Sigmoid colon (tissue), 6 donors: ENCODE measurements at regions not wholly inside any gene's neighbourhood (a gene's known extent, or its start where the extent isn't known, plus 50 kb on each side); places are given as distances from the start of the nearest gene placed in this dataset.
"Not testable (repeated sequence)": the region's sequence is repeated elsewhere in the genome, so short reads cannot be mapped to it uniquely, and the experiment has no call there.

Source experiments
- DNase-seq: peaks from one replicate; pipeline ENCODE4 v3.0.0-alpha.2; 2019
- H3K27ac ChIP-seq, 4 donors: fragments of 200-600 bp; sonication (generic); one replicate each; pipeline ENCODE4 v1.5.1; 2016 to 2019; ENCODE audit warnings: mild to moderate bottlenecking in 1 of 4
- H3K27me3 ChIP-seq, 3 donors: fragments of 200-600 bp; sonication (generic); one replicate each; pipeline ENCODE4 v1.5.1; 2019; ENCODE audit warnings: mild to moderate bottlenecking in 1 of 3
- H3K36me3 ChIP-seq, 4 donors: fragments of 200-600 bp; sonication (generic); one replicate each; pipeline ENCODE4 v1.5.1; 2016 to 2019
- H3K4me1 ChIP-seq, 4 donors: fragments of 200-600 bp; sonication (generic); one replicate each; pipeline ENCODE4 v1.5.1; 2017 to 2019
- H3K4me3 ChIP-seq, 4 donors: fragments of 200-600 bp; sonication (generic); one replicate each; pipeline ENCODE4 v1.5.1; 2017 to 2019; ENCODE audit warnings: mild to moderate bottlenecking in 2 of 4, moderate library complexity in 1 of 4
- H3K9me3 ChIP-seq, 4 donors: fragments of 200-600 bp in 3 of 4; sonication (generic) in 3 of 4; one replicate each; pipeline versions ENCODE4 v1.5.1 to v1.6.1; 2013 to 2019
- EP300 ChIP-seq, 4 donors: sonication (generic); formaldehyde crosslinking; IDR thresholded peaks; one replicate each; pipeline ENCODE4 v1.6.1; 2017; ENCODE audit warnings: antibody characterized with exemption in 4 of 4
- POLR2A ChIP-seq, 2 donors: fragments of 450-650 bp; IDR thresholded peaks; one replicate each; pipeline ENCODE4 v1.6.1; 2016; ENCODE audit warnings: antibody characterized with exemption in 2 of 2, mild to moderate bottlenecking in 2 of 2, moderate library complexity in 2 of 2
- POLR2AphosphoS5 ChIP-seq, 4 donors: sonication (generic); formaldehyde crosslinking; IDR thresholded peaks; one replicate each; pipeline ENCODE4 v1.6.1; 2017; ENCODE audit warnings: antibody characterized with exemption in 4 of 4
- WGBS, 2 donors: extraction: QIAGEN DNeasy Blood & Tissue Kit; methylation state at CpG; one replicate each; pipeline ENCODE4 v1.1.7; 2013; 5-methylcytosine and 5-hydroxymethylcytosine counted together
- intact Hi-C: fragments of 100-400 bp; cut with DNase I; formaldehyde crosslinking; loops from one replicate; pipeline ENCODE4 v1.15.1; 2023
- TF ChIP-seq, protein P1 (sequence below), 4 experiments: fragments of 450-650 bp in 3 of 4; fragments of 200-600 bp in 1 of 4; IDR thresholded peaks; one replicate each; pipeline ENCODE4 v1.5.1; 2016 to 2019; ENCODE audit warnings: antibody characterized with exemption in 4 of 4, mild to moderate bottlenecking in 3 of 4, moderate library complexity in 2 of 4
- donor health status: healthy with polysubstance abuse.
- donor health status: healthy.

- Histone ChIP-seq H3K27ac (no peak overlapping the region), H3K36me3 (no peaks in the 10 kb centered on the region), H3K4me3 (no peak overlapping the region), H3K9me3 (no peaks in the 10 kb centered on the region), H3K4me1 (no peaks in the 10 kb centered on the region), H3K27me3 (no peaks in the 10 kb centered on the region)
- DNase-seq: peak; percentile 59
- WGBS, 2 donors: 89 to 90% methylated on average over 18 of the region's 18 CpGs
- TF ChIP-seq POLR2A (IDR thresholded peaks at IDR 0.05): no peak
- no peak for TF ChIP-seq EP300 (IDR thresholded peaks at IDR 0.05)
- no peak for TF ChIP-seq POLR2AphosphoS5 (IDR thresholded peaks at IDR 0.05)
- TF ChIP-seq, protein P1, sequence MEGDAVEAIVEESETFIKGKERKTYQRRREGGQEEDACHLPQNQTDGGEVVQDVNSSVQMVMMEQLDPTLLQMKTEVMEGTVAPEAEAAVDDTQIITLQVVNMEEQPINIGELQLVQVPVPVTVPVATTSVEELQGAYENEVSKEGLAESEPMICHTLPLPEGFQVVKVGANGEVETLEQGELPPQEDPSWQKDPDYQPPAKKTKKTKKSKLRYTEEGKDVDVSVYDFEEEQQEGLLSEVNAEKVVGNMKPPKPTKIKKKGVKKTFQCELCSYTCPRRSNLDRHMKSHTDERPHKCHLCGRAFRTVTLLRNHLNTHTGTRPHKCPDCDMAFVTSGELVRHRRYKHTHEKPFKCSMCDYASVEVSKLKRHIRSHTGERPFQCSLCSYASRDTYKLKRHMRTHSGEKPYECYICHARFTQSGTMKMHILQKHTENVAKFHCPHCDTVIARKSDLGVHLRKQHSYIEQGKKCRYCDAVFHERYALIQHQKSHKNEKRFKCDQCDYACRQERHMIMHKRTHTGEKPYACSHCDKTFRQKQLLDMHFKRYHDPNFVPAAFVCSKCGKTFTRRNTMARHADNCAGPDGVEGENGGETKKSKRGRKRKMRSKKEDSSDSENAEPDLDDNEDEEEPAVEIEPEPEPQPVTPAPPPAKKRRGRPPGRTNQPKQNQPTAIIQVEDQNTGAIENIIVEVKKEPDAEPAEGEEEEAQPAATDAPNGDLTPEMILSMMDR (IDR thresholded peaks at IDR 0.05): no peak
- intact Hi-C loops: no loop called here
Measured at GRCh38 chr15:77901251-77901881, 176.1 kb downstream of the TBC1D2B start.

GRCh38 chr15:77900331-77900963, 177.1 kb downstream of the TBC1D2B start:
- 44 to 61% methylated on average over 24 of the region's 24 CpGs for WGBS, 2 donors
- H3K27me3 ChIP-seq, H3K4me1 ChIP-seq, H3K9me3 ChIP-seq, H3K36me3 ChIP-seq, H3K4me3 ChIP-seq, intact Hi-C loops, H3K27ac ChIP-seq: not testable (repeated sequence)
- DNase-seq: peak; percentile 60
- TF ChIP-seq, protein P1 (IDR thresholded peaks at IDR 0.05): peak in 1 of 4 experiments; percentile 28

DNA sequence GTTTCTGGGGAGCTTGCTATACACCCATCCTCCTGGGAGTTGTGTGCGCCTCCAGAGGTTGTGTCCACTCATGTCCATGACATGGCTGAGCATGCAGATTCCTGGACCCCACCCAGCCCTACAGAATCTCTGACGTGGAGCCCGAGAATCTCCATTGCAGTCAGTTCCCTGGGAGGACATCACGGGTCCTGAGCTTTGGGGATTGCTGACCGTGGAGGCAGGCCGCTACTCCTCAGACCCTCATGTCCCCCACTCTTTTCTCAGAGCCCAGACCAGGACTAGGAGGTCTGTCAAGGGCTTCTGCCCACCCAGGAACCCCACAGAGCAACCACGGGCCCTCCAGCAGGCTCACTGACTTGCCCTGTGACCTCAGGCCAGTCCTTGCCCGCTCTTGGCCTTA, 177.7 kb downstream of the TBC1D2B start:
- H3K27ac ChIP-seq, H3K4me1 ChIP-seq, H3K36me3 ChIP-seq, DNase-seq, H3K4me3 ChIP-seq, H3K27me3 ChIP-seq, intact Hi-C loops, H3K9me3 ChIP-seq: not testable (repeated sequence)
- 91 to 92% methylated on average over 7 to 8 of the region's 8 CpGs for WGBS, 2 donors

DNA sequence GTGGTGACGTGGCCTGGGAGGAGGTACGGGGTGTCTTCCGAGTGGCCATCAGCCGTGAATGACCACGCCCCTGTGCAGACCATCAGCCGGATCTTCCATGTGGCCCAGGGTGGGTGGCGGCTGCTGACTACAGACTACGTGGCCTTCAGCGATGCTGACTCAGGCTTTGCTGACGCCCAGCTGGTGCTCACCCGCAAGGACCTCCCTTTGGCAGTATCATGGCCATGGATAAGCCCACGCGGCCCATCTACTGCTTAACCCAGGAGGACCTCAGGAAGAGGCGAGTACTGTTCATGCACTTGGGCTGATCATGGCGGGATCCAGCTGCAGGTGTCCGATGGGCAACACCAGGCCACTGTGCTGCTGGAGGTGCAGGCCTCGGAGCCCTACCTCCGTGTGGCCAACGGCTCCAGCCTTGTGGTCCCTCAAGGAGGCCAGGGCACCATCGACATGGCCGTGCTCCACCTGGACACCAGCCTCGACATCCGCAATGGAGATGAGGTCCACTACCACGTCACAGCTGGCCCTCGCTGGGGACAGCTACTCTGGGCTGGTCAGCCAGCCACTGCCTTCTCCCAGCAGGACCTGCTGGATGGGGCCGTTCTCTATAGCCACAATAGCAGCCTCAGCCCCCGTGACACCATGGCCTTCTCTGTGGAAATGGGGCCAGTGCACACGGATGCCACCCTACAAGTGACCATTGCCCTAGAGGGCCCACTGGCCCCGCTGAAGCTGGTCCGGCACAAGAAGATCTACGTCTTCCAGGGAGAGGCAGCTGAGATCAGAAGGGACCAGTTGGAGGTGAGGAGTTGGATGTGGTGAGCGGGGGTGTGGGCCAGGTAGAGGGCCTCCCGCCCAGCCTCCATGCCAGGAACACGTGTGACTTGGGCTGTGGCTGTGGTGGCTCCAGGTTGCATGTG, 178.4 kb downstream of the TBC1D2B start:
- peak; percentile 56 for DNase-seq

More for the DNA sequence above, 178.4 kb downstream of the TBC1D2B start:
- TF ChIP-seq POLR2A (IDR thresholded peaks at IDR 0.05) (no peak), POLR2AphosphoS5 (IDR thresholded peaks at IDR 0.05) (no peak), EP300 (IDR thresholded peaks at IDR 0.05) (no peak)
- TF ChIP-seq, protein P1 (IDR thresholded peaks at IDR 0.05): no peak
- no peaks in the 10 kb centered on the region for H3K27me3 ChIP-seq
- no peak overlapping the region for H3K4me3 ChIP-seq
- no peaks in the 10 kb centered on the region for H3K9me3 ChIP-seq
- no peaks in the 10 kb centered on the region for H3K4me1 ChIP-seq
- H3K27ac ChIP-seq: no peak overlapping the region
- intact Hi-C loops: no loop called here
- H3K36me3 ChIP-seq: no peaks in the 10 kb centered on the region
- WGBS, 2 donors: 89 to 90% methylated on average over 34 of the region's 34 CpGs
